Gastroesophageal sphincter (tissue), 4 donors: ENCODE measurements at regions not wholly inside any gene's neighbourhood (a gene's known extent, or its start where the extent isn't known, plus 50 kb on each side); places are given as distances from the start of the nearest gene placed in this dataset.
"Not testable (repeated sequence)": the region's sequence is repeated elsewhere in the genome, so short reads cannot be mapped to it uniquely, and the experiment has no call there.

ENCODE experiments used
- ATAC-seq: fragments of 150-250 bp; one replicate; pipeline ENCODE4 v1.9.1; 2016; ENCODE audit warnings: mild to moderate bottlenecking, moderate library complexity
- H3K27ac ChIP-seq, 4 donors: fragments of 200-600 bp; sonication (generic) in 3 of 4; 1 replicate in 3 of 4; 2 replicates in 1 of 4; pipeline ENCODE4 v1.5.1; 2016 to 2019
- H3K27me3 ChIP-seq: fragments of 200-600 bp; sonication (generic); one replicate; pipeline ENCODE4 v1.5.1; 2019
- H3K36me3 ChIP-seq, 2 donors: fragments of 200-600 bp; sonication (generic); one replicate each; pipeline ENCODE4 v1.5.1; 2019; ENCODE audit warnings: control low read depth in 1 of 2
- H3K4me1 ChIP-seq, 3 donors: fragments of 200-600 bp; sonication (generic); 1 replicate in 2 of 3; 2 replicates in 1 of 3; pipeline ENCODE4 v1.5.1; 2016 to 2019; ENCODE audit warnings: control low read depth in 2 of 3
- H3K4me3 ChIP-seq, 2 donors: fragments of 200-600 bp; sonication (generic); one replicate each; pipeline ENCODE4 v1.5.1; 2019; ENCODE audit warnings: mild to moderate bottlenecking in 1 of 2, moderate library complexity in 1 of 2
- H3K9me3 ChIP-seq, 3 donors: fragments of 200-600 bp; sonication (generic); one replicate each; pipeline ENCODE4 v1.5.1; 2017 to 2019; ENCODE audit warnings: control low read depth in 2 of 3
- EP300 ChIP-seq: sonication (generic); formaldehyde crosslinking; IDR thresholded peaks from one replicate; pipeline ENCODE4 v1.6.1; 2017; ENCODE audit warnings: antibody characterized with exemption, mild to moderate bottlenecking
- POLR2A ChIP-seq, 2 donors: fragments of 450-650 bp; IDR thresholded peaks; one replicate each; pipeline ENCODE4 v1.6.1; 2017; ENCODE audit warnings: antibody characterized with exemption in 2 of 2, mild to moderate bottlenecking in 2 of 2, moderate library complexity in 1 of 2
- POLR2AphosphoS5 ChIP-seq: sonication (generic); formaldehyde crosslinking; IDR thresholded peaks from one replicate; pipeline ENCODE4 v1.6.1; 2017; ENCODE audit warnings: antibody characterized with exemption
- WGBS, 2 donors: methylation state at CpG; one replicate each; pipeline ENCODE4 v1.1.5; 2018; ENCODE audit warnings: low coverage in 1 of 2; 5-methylcytosine and 5-hydroxymethylcytosine counted together
- TF ChIP-seq, protein P1 (sequence below), 4 experiments: fragments of 200-600 bp in 2 of 4; fragments of 450-650 bp in 2 of 4; sonication (generic) in 1 of 4; IDR thresholded peaks; one replicate each; pipeline ENCODE4 v1.5.1; 2017 to 2019; ENCODE audit warnings: antibody characterized with exemption in 4 of 4, mild to moderate bottlenecking in 2 of 4, moderate library complexity in 2 of 4

DNA sequence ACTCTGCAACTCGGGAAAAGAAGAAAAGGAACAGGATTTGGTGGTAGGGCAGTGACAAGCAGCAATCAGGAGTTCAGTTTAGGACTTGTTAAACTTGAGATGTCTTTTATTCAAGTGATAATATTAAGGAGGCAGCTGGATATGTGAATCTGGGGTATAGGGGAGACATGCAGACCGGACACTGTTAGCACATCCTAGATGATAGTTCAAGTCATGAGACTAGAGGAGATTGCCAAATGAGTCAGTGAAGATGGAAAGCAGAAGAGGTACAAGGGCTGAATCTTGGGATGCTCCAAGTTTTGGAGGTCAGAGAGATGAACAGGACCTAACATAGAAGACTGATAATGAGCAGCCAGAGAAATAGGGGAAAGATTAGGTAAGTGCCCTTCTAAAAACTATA is 69.5 kb upstream of the PSME4 start:
- 70 to 89% methylated on average over 2 of the region's 2 CpGs for WGBS, 2 donors
- H3K9me3 ChIP-seq: no peaks in the 10 kb centered on the region
- H3K27ac ChIP-seq: no peak overlapping the region
- ATAC-seq: no peak
- H3K4me1 ChIP-seq: peaks cover 0 to 15% (median 0%) of the 10 kb centered on the region in 3 donors
- no peak overlapping the region for H3K4me3 ChIP-seq
- H3K36me3 ChIP-seq: no peaks in the 10 kb centered on the region
- H3K27me3 ChIP-seq: no peaks in the 10 kb centered on the region
- TF ChIP-seq POLR2AphosphoS5: no peak

DNA sequence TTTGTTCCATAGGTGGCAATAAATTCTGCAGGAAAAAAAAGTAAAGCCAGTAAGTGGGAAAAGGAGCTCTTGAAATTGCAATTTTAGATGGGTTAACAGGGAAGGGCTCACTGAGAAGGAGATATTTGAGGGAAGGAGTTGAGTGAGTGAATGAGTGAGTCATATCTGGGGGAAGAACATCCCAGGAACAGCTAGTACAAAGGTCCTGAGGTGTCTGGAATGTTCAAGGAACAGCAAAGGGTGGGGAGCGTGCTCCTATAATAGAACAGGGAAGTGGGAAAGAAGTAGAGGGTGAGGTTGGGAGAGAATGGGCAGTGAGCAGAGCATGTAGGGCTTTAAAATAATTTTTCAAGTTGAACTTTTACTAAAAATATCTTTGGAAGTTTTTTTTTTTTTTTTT is 68.0 kb upstream of the PSME4 start:
- no peak for ATAC-seq
- Histone ChIP-seq H3K27me3 (no peaks in the 10 kb centered on the region), H3K4me1 (peaks cover 0 to 15% (median 0%) of the 10 kb centered on the region in 3 donors), H3K4me3 (no peak overlapping the region), H3K9me3 (no peaks in the 10 kb centered on the region), H3K27ac (no peak overlapping the region), H3K36me3 (no peaks in the 10 kb centered on the region)
- TF ChIP-seq EP300 (no peak), POLR2AphosphoS5 (no peak), POLR2A (IDR thresholded peaks at IDR 0.05) (no peak)
- TF ChIP-seq, protein P1, sequence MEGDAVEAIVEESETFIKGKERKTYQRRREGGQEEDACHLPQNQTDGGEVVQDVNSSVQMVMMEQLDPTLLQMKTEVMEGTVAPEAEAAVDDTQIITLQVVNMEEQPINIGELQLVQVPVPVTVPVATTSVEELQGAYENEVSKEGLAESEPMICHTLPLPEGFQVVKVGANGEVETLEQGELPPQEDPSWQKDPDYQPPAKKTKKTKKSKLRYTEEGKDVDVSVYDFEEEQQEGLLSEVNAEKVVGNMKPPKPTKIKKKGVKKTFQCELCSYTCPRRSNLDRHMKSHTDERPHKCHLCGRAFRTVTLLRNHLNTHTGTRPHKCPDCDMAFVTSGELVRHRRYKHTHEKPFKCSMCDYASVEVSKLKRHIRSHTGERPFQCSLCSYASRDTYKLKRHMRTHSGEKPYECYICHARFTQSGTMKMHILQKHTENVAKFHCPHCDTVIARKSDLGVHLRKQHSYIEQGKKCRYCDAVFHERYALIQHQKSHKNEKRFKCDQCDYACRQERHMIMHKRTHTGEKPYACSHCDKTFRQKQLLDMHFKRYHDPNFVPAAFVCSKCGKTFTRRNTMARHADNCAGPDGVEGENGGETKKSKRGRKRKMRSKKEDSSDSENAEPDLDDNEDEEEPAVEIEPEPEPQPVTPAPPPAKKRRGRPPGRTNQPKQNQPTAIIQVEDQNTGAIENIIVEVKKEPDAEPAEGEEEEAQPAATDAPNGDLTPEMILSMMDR (IDR thresholded peaks at IDR 0.05): no peak
- WGBS, 2 donors: 78% methylated on average over 1 of the region's 1 CpG; no CpG with 5 or more reads in 1 of the 2 donors

DNA sequence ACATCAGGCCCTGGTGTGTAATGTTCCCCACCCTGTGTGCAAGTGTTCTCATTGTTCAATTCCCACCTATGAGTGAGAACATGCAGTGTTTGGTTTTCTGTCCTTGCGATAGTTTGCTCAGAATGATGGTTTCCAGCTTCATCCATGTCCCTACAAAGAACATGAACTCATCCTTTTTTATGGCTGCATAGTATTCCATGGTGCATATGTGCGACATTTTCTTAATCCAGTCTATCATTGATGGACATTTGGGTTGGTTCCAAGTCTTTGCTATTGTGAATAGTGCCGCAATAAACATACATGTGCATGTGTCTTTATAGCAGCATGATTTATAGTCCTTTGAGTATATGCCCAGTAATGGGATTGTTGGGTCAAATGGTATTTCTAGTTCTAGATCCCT is 60.5 kb upstream of the PSME4 start:
- WGBS, 2 donors: 100% methylated on average over 2 of the region's 3 CpGs; no CpG with 5 or more reads in 1 of the 2 donors
- H3K27ac ChIP-seq, ATAC-seq: not testable (repeated sequence)

DNA sequence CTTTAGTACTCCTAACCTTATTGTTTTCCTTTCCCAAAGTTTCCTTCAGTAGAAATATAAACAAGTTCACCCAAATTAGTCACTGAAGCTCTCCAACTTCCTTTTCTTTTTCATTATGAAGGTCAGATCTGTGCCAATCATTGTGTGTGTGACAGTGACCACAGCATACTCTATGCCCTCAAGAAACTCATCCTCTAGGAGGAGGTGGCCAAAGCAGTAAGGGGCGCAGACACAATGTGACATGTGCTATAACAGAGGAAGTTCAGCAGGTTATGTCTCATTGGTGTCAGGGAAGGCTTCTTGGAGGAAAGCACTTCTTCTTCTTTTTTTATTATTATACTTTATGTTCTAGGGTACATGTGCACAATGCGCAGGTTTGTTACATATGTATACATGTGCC is 60.0 kb upstream of the PSME4 start:
- WGBS, 2 donors: 88% methylated on average over 1 of the region's 2 CpGs; no CpG with 5 or more reads in 1 of the 2 donors
- Histone ChIP-seq H3K4me1 (no peaks in the 10 kb centered on the region), H3K27me3 (no peaks in the 10 kb centered on the region), H3K36me3 (no peaks in the 10 kb centered on the region), H3K4me3 (no peak overlapping the region), H3K9me3 (no peaks in the 10 kb centered on the region), H3K27ac (no peak overlapping the region)
- ATAC-seq: no peak
- no peak for TF ChIP-seq EP300
- no peak for TF ChIP-seq POLR2A (IDR thresholded peaks at IDR 0.05)
- no peak for TF ChIP-seq POLR2AphosphoS5
- TF ChIP-seq, protein P1 (IDR thresholded peaks at IDR 0.05): no peak

More for the DNA sequence above, 60.5 kb upstream of the PSME4 start:
- not testable (repeated sequence) for H3K9me3 ChIP-seq, H3K4me3 ChIP-seq, H3K27me3 ChIP-seq, H3K4me1 ChIP-seq, H3K36me3 ChIP-seq

DNA sequence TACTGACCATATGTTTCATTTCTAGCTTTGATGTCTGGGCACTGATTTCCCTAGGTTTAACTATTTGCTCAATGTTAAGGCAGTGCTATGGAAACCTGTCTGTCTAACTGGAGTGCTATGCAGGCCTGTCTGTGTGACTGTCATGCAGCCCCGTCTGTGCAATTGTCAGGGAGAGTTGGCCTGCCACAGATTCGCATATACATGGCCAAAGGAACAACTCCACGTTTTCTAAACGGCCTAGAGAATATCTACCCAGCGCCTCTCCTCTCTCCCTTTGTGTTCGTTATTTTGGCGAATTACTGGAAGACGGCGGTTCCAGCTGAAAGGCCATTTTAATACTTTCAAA is 59.6 kb upstream of the PSME4 start:
- Histone ChIP-seq H3K27ac (no peak overlapping the region), H3K27me3 (no peaks in the 10 kb centered on the region), H3K9me3 (no peaks in the 10 kb centered on the region), H3K36me3 (no peaks in the 10 kb centered on the region), H3K4me1 (no peaks in the 10 kb centered on the region), H3K4me3 (no peak overlapping the region)
- WGBS, 2 donors: 69% methylated on average over 9 of the region's 9 CpGs
- TF ChIP-seq POLR2AphosphoS5 (no peak), EP300 (no peak), POLR2A (IDR thresholded peaks at IDR 0.05) (no peak)
- TF ChIP-seq, protein P1 (IDR thresholded peaks at IDR 0.05): no peak
- no peak for ATAC-seq

DNA sequence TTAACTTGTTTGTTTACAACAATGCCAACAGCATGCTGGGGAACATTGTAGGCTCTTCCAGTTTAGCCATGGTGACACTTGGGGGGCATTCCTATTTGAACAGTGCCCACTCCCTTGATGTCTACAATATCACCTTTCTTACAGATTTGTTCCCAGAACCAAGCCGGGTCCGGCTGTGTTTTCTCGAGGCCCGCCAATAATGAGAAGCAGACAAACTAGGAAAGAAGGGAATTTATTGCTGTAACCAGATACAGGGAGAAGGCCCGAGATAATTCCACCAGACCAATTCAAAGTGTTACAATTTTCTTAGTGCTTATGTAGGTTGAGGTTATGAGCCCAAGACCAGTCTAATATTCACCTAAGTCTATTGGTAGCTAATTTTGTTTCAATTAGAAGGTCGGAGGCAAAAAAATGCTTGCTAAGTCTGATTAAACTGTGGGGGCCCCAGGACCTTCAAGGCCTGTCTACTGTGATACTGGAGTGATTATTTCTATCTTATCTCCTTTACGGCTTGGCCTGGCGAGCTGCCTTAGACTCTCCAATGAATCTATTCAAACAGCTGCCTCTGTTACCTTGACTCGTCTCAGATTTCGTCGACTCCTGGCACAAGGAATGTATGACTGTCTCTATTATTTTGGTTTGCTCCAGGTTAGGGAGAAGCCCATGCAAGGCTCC is 59.1 kb upstream of the PSME4 start:
- Histone ChIP-seq H3K27me3 (no peaks in the 10 kb centered on the region), H3K36me3 (no peaks in the 10 kb centered on the region), H3K4me1 (no peaks in the 10 kb centered on the region), H3K4me3 (no peak overlapping the region), H3K27ac (no peak overlapping the region), H3K9me3 (no peaks in the 10 kb centered on the region)
- no peak for ATAC-seq
- 66 to 81% methylated on average over 5 to 11 of the region's 11 CpGs for WGBS, 2 donors
- TF ChIP-seq, protein P1 (IDR thresholded peaks at IDR 0.05): no peak
- no peak for TF ChIP-seq EP300
- TF ChIP-seq POLR2A (IDR thresholded peaks at IDR 0.05): no peak
- no peak for TF ChIP-seq POLR2AphosphoS5

DNA sequence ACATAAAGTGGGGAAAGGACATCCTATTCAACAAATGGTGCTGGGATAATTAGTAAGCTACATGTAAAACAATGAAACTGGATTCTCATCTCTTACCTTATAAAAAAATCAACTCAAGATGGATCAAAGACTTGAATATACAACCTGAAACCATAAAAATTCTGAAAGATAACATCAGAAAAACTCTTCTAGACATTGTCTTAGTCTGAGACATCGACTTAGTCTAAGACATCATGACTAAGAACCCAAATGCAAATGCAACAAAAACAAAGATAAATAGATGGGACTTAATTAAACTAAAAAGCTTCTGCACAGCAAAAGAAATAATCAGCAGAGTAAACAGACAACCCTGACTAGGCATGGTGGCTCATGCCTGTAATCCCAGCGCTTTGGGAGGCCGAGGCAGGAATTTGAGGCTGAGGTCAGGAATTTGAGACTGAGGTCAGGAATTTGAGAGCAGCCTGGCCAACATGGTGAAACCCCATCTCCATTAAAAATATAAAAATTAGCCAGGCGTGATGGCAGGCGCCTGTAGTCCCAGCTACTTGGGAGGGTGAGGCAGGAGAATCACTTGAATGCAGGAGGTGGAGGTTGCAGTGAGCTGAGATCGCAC is 54.8 kb upstream of the PSME4 start:
- 60 to 86% methylated on average over 3 to 5 of the region's 6 CpGs for WGBS, 2 donors
- H3K4me1 ChIP-seq, H3K4me3 ChIP-seq, H3K36me3 ChIP-seq, H3K9me3 ChIP-seq, H3K27me3 ChIP-seq, ATAC-seq, H3K27ac ChIP-seq: not testable (repeated sequence)
